Muscle layer of duodenum (tissue), 2 donors: ENCODE measurements at regions not wholly inside any gene's neighbourhood (a gene's known extent, or its start where the extent isn't known, plus 50 kb on each side); places are given as distances from the start of the nearest gene placed in this dataset.

Experiments used
- H3K27ac ChIP-seq: one replicate; pipeline ENCODE4 v1.7.0; 2013; ENCODE audit warnings: mild to moderate bottlenecking, low read length
- H3K27me3 ChIP-seq: one replicate; pipeline ENCODE4 v1.7.0; 2013; ENCODE audit warnings: low read depth, mild to moderate bottlenecking, control low read depth, low read length
- H3K36me3 ChIP-seq, 2 donors: one replicate each; pipeline ENCODE4 v1.7.0; 2013; ENCODE audit warnings: low read length in 2 of 2, control low read depth in 1 of 2, mild to moderate bottlenecking in 1 of 2; ENCODE audit not compliant: insufficient read depth in 2 of 2, control insufficient read depth in 1 of 2
- H3K4me1 ChIP-seq, 2 donors: one replicate each; pipeline ENCODE4 v1.7.0; 2013; ENCODE audit warnings: low read length in 2 of 2, mild to moderate bottlenecking in 2 of 2, control low read depth in 1 of 2, moderate library complexity in 1 of 2; ENCODE audit not compliant: insufficient read depth in 2 of 2, control insufficient read depth in 1 of 2
- H3K4me3 ChIP-seq, 2 donors: one replicate each; pipeline ENCODE4 v1.7.0; 2013; ENCODE audit warnings: low read length in 2 of 2, low read depth in 1 of 2, mild to moderate bottlenecking in 1 of 2
- H3K9me3 ChIP-seq, 2 donors: one replicate each; pipeline ENCODE4 v1.7.0; 2013; ENCODE audit warnings: low read length in 2 of 2, control low read depth in 1 of 2, mild to moderate bottlenecking in 1 of 2; ENCODE audit not compliant: control insufficient read depth in 1 of 2
- donor health status: healthy.

DNA sequence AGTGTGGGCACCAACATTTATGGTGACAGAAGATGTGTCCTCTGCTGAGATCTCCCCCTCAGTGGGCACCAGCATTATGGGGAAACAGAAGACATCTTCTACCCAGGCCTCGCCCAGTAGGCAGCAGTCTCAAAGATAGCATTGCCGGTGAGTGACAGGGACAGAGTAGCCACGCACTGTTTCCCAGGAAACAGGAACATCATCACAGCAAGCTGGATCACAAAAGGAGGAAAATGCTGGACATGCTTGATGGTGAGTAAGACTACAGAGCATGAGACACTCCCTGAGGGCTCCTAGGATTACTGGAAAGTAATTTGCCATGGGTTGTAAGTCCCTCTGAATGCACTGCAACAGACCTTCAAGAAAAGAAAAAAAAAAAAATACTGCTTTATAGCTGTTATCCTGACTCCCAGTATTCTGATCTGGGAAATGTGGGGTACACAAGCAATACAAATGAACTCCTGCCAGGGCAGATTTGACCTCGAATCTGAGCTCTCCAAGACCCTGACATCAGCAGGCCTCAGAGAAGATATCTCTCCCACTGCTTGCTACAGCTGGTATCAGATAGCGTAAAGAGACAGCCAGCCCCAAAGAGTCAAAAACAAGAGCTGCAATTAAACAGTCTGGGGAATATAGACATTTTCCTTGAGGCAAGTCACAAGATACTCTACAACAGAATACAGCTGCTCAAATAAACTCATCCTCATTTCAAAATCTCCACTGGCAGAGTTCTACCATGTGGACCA, 180.4 kb downstream of the RBM26 start:
- no peaks in the 10 kb centered on the region for H3K36me3 ChIP-seq
- no peak overlapping the region for H3K27ac ChIP-seq
- no peaks in the 10 kb centered on the region for H3K4me1 ChIP-seq
- H3K4me3 ChIP-seq = no peak overlapping the region
- H3K9me3 ChIP-seq = no peaks in the 10 kb centered on the region
- no peaks in the 10 kb centered on the region for H3K27me3 ChIP-seq

DNA sequence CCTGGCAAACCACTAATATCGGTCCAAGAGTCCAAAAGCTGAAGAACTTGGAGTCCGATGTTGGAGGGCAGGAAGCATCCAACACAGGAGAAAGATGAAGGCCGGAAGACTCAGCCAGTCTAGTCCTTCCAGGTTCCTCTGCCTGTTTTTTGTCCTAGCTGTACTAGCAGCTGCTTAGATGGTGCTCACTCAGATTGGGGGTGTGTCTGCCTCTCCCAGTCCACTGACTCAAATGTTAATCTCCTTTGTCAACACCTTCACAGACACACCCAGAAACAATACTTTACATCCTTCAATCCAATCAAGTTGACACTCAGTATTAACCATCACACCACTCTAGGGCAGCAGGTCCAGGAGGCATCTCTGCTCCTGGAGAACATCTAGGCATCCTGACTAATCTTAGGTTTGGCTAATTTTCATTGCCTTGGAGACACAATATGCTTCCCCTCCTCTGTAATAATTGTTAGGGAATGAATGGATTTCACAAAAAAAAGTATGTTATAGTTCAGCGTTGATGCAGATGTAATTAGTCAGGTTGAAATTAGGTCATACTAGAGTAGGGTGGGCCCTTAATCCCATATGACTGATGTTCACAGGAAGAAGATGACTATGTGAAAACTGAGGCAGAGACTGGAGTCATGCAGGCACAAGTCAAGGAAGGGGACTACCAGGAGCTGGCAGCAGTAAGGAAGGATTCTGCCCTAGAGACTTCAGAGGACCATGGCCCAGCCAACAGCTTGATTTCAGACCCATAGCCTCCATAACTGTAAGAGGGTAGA, 183.4 kb downstream of the RBM26 start:
- Histone ChIP-seq H3K36me3 (no peaks in the 10 kb centered on the region), H3K4me1 (no peaks in the 10 kb centered on the region), H3K27me3 (no peaks in the 10 kb centered on the region), H3K4me3 (no peak overlapping the region), H3K9me3 (no peaks in the 10 kb centered on the region), H3K27ac (no peak overlapping the region)

DNA sequence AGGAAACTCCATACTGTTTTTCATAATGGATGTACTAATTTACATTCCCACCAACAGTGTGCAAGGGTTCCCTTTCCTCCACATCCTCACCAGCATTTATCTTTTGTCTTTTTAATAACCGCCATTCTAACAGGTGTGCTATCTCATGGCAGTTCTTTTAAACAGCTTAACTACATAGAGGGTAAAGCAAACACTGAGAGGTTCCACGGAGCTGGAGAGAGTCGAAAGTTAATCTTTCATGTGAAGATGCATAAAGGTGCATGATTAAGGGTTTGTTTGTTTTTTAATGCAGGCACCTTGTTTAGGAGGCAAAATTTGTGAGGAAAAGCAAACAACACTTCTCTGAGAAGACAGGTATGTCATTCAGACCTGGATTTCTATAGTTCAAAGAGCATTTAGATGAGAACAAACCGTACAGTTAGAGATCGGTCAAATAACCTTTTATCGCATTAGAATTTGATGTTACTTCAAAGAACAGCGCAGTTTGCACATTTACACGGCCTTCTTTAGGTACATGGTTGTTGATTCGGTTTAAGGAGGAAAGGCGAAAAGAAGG, 193.9 kb downstream of the RBM26 start:
- H3K4me1 ChIP-seq = no peaks in the 10 kb centered on the region
- no peaks in the 10 kb centered on the region for H3K36me3 ChIP-seq
- no peak overlapping the region for H3K27ac ChIP-seq
- no peak overlapping the region for H3K4me3 ChIP-seq
- H3K27me3 ChIP-seq = no peaks in the 10 kb centered on the region
- no peaks in the 10 kb centered on the region for H3K9me3 ChIP-seq

DNA sequence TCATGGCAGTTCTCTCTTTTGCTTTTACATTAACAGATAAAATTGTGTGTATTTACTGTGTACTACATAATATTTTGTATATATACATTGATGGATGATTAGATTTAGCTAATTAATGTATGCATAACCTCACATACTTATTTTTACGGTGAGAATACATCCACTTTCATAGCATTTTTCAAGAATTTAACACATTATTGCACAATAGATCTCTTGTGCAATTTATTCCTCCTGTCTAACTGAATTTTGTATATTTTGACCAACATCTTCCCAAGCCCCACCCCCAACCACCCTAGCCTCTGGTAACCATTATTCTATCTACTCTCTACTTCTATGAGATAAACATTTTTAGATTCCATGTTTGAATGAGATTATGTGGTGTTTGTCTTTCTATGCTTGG, 194.7 kb downstream of the RBM26 start:
- no peaks in the 10 kb centered on the region for H3K36me3 ChIP-seq

DNA sequence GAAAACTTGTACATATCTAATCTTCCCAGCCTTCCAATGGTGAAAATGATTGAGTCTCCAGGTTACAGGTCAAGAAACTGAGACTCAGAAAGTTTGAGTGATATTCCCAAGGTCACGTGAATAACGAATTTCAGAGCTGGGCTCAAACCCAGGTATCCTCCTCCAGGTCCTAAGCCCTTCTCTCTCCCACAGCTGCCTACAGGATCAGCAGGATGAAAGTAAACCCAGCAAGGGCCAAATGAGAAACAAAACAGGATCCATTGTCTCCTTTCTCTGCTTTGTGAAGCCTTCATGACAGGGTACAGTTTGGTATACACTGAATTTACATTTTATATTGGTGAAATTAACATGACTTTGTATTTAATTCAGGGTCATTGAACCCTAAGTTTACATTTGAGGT, 208.1 kb downstream of the RBM26 start:
- Histone ChIP-seq H3K9me3 (no peaks in the 10 kb centered on the region), H3K27me3 (no peaks in the 10 kb centered on the region), H3K36me3 (no peaks in the 10 kb centered on the region), H3K4me3 (no peak overlapping the region), H3K4me1 (no peaks in the 10 kb centered on the region), H3K27ac (no peak overlapping the region)

More for the DNA sequence above, 194.7 kb downstream of the RBM26 start:
- Histone ChIP-seq H3K27ac (no peak overlapping the region), H3K9me3 (no peaks in the 10 kb centered on the region), H3K4me1 (no peaks in the 10 kb centered on the region), H3K4me3 (no peak overlapping the region), H3K27me3 (no peaks in the 10 kb centered on the region)

DNA sequence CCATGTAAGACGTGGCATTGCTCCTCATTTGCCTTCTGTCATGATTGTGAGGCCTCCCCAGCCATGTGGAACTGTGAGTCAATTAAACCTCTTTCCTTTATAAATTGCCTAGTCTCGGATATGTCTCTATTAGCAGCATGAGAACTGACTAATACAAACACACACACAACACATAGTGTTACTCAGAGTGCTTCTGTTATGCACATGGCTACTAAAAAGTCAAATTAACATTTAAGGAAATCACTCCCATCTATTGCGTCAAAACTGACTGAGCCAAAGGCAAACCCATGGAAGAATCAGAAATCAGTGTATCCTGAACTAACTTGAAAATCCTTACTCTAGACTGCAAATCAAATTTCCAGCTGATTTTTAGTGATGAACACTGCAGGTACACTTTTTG, 209.2 kb downstream of the RBM26 start:
- H3K27ac ChIP-seq = no peak overlapping the region
- no peaks in the 10 kb centered on the region for H3K27me3 ChIP-seq
- H3K36me3 ChIP-seq = no peaks in the 10 kb centered on the region
- no peaks in the 10 kb centered on the region for H3K9me3 ChIP-seq
- no peaks in the 10 kb centered on the region for H3K4me1 ChIP-seq
- H3K4me3 ChIP-seq = no peak overlapping the region

DNA sequence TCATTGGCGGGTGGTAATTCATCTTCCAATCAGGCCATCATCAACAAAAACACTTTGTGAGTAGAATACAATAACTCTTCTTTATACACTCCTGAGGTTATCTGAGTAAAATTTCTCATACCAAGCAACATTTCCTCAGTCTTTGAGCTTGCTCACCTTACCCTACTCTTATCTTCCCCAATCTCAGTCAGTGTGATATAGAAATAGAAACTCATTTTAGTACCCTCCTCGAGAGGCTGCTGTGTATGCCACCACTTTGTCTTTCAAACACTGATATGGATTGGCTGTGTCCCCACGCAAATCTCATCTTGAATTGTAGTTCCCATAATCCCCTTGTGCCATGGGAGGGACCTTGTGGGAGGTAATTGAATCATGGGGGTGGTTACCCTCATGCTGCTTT, 209.7 kb downstream of the RBM26 start:
- Histone ChIP-seq H3K36me3 (no peaks in the 10 kb centered on the region), H3K4me1 (no peaks in the 10 kb centered on the region), H3K27me3 (no peaks in the 10 kb centered on the region)

DNA sequence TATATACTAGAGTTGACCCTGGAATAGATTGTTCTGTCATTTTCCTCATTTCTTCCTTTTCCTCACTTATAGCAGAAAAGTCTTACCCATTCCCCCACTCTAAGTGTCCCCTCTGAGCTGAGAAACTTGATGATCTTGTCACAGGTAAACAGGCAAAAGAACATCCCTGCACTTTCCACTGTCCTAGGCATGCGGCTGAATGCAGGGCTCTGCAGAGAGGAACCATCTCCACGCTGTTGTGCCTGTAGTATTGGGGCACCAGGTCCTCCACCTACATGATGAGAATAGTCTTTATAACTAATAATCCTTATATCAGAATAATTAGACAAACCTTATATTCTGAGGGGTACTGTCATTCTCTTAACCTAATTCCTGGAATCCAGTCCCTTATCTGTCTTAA, 211.3 kb downstream of the RBM26 start:
- Histone ChIP-seq H3K36me3 (no peaks in the 10 kb centered on the region), H3K4me3 (no peak overlapping the region), H3K9me3 (no peaks in the 10 kb centered on the region), H3K27me3 (no peaks in the 10 kb centered on the region), H3K4me1 (no peaks in the 10 kb centered on the region), H3K27ac (no peak overlapping the region)

More for the DNA sequence above, 209.7 kb downstream of the RBM26 start:
- H3K9me3 ChIP-seq = no peaks in the 10 kb centered on the region
- H3K27ac ChIP-seq = no peak overlapping the region
- no peak overlapping the region for H3K4me3 ChIP-seq

DNA sequence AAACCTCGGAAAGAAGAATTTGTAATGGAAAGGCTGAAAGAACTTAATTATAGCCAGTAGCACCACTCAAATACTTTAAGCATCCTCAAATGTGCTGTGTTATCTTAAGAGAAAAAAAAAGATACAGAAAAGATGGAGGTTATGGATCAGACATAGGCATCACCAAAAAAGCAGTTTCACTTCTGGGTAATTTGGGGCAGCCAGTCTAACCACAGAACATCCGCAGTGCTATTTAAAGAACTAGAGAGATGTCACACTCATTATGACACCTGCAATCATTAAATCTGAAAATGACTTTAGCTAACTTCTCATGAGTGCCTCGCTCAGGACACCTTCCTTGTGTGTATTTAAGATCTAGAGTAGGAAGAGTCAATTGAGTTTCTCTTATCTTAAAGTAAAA, 211.8 kb downstream of the RBM26 start:
- Histone ChIP-seq H3K4me3 (no peak overlapping the region), H3K36me3 (no peaks in the 10 kb centered on the region), H3K4me1 (no peaks in the 10 kb centered on the region), H3K27ac (no peak overlapping the region), H3K27me3 (no peaks in the 10 kb centered on the region), H3K9me3 (no peaks in the 10 kb centered on the region)

DNA sequence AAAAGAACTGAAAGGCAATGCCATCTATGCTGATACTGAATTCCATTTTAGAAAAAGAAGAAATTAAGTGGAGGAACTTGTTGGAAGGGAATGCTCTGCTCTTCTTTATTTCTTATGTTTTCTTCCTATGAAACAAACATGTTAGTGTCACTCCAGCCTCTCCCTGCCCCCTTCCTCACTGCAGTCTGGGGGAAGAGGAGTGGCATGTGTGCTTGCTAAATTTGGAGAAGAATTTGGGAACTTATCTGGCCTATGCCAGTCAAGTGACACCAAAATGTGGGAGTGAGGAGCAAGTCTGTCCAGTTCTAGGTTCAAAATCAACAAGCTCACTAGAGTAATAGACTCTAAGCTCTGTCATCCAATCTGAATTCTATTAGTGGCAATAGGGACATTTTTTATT, 214.6 kb downstream of the RBM26 start:
- H3K4me1 ChIP-seq = no peaks in the 10 kb centered on the region
- H3K27ac ChIP-seq = no peak overlapping the region
- no peak overlapping the region for H3K4me3 ChIP-seq
- no peaks in the 10 kb centered on the region for H3K36me3 ChIP-seq
- H3K27me3 ChIP-seq = no peaks in the 10 kb centered on the region
- H3K9me3 ChIP-seq = no peaks in the 10 kb centered on the region

DNA sequence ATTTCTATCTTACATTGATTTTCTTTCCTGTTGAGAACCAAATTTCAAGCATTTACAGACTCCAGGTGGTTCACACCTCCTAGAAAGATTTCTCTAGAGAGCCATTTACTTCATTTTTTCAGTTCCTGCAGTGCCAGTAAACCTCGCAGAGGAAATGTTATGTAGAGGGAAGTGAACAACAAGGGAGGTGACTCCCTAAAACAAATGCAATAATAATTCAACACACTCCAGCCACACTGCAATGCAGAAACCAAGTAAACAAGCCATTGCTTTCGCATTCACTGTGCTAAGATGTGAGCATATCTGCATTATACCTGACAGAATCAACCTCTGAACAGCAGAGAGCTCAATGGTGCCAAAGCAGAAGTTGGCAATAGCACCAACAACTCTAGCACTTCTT, 215.1 kb downstream of the RBM26 start:
- Histone ChIP-seq H3K27me3 (no peaks in the 10 kb centered on the region), H3K36me3 (no peaks in the 10 kb centered on the region), H3K4me1 (no peaks in the 10 kb centered on the region), H3K4me3 (no peak overlapping the region), H3K9me3 (no peaks in the 10 kb centered on the region), H3K27ac (no peak overlapping the region)
